Lower leg skin (tissue), 3 donors: ENCODE measurements at regions not wholly inside any gene's neighbourhood (a gene's known extent, or its start where the extent isn't known, plus 50 kb on each side); places are given as distances from the start of the nearest gene placed in this dataset.

ENCODE experiments used
- CTCF ChIP-seq, 3 donors: fragments of 450-650 bp; IDR thresholded peaks; one replicate each; pipeline ENCODE4 v1.5.1; 2016; ENCODE audit warnings: antibody characterized with exemption in 3 of 3, mild to moderate bottlenecking in 3 of 3, moderate library complexity in 2 of 3
- POLR2A ChIP-seq, 2 donors: fragments of 450-650 bp; IDR thresholded peaks; one replicate each; pipeline ENCODE4 v1.6.1; 2016 to 2017; ENCODE audit warnings: antibody characterized with exemption in 2 of 2, mild to moderate bottlenecking in 1 of 2, moderate library complexity in 1 of 2

GRCh38 chr15:77698481-77698880, 65.8 kb upstream of the LINGO1 start:
- TF ChIP-seq POLR2A (IDR thresholded peaks at IDR 0.05) (no peak), CTCF (IDR thresholded peaks at IDR 0.05) (no peak)
